Breast epithelium (tissue), 4 donors: ENCODE measurements at regions not wholly inside any gene's neighbourhood (a gene's known extent, or its start where the extent isn't known, plus 50 kb on each side); places are given as distances from the start of the nearest gene placed in this dataset.

Experiments used
- DNase-seq, 2 donors: peaks; one replicate each; pipeline ENCODE4 v3.0.0-alpha.2; 2019; ENCODE audit warnings: low spot score in 2 of 2
- H3K27ac ChIP-seq, 2 donors: fragments of 200-600 bp; sonication (generic) in 1 of 2; one replicate each; pipeline ENCODE4 v1.5.1; 2016 to 2019; ENCODE audit warnings: mild to moderate bottlenecking in 1 of 2
- H3K27me3 ChIP-seq, 2 donors: fragments of 200-600 bp; sonication (generic) in 1 of 2; one replicate each; pipeline versions ENCODE4 v1.5.1 to v1.6.0; 2017 to 2019; ENCODE audit warnings: control low read depth in 1 of 2, mild to moderate bottlenecking in 1 of 2
- H3K36me3 ChIP-seq: fragments of 200-600 bp; one replicate; pipeline ENCODE4 v1.5.1; 2019
- H3K4me1 ChIP-seq, 2 donors: fragments of 200-600 bp; sonication (generic); one replicate each; pipeline ENCODE4 v1.5.1; 2016 to 2019; ENCODE audit warnings: control low read depth in 1 of 2
- H3K4me3 ChIP-seq, 3 donors: fragments of 200-600 bp; sonication (generic); 1 replicate in 2 of 3; 2 replicates in 1 of 3; pipeline ENCODE4 v1.5.1; 2016 to 2019; ENCODE audit warnings: mild to moderate bottlenecking in 3 of 3, moderate library complexity in 2 of 3
- H3K9me3 ChIP-seq, 2 donors: fragments of 200-600 bp; sonication (generic) in 1 of 2; one replicate each; pipeline ENCODE4 v1.5.1; 2016 to 2019; ENCODE audit warnings: control low read depth in 1 of 2
- CTCF ChIP-seq, 3 donors: fragments of 450-650 bp; IDR thresholded peaks; one replicate each; pipeline ENCODE4 v1.5.1; 2016 to 2017; ENCODE audit warnings: antibody characterized with exemption in 3 of 3, mild to moderate bottlenecking in 3 of 3, moderate library complexity in 3 of 3
- POLR2A ChIP-seq: fragments of 450-650 bp; IDR thresholded peaks from one replicate; pipeline ENCODE4 v1.6.1; 2016; ENCODE audit warnings: antibody characterized with exemption, mild to moderate bottlenecking, moderate library complexity
- POLR2AphosphoS5 ChIP-seq, 3 donors: sonication (generic); formaldehyde crosslinking; IDR thresholded peaks; one replicate each; pipeline ENCODE4 v1.6.1; 2017; ENCODE audit warnings: antibody characterized with exemption in 3 of 3
- intact Hi-C: fragments of 100-400 bp; cut with DNase I; formaldehyde crosslinking; loops from one replicate; pipeline ENCODE4 v1.15.1; 2023; ENCODE audit warnings: low total_unique reads

GRCh38 chr12:58288190-58288589 lies 346.8 kb downstream of the ATP23 start:
- Histone ChIP-seq H3K27ac (no peak overlapping the region), H3K36me3 (no peaks in the 10 kb centered on the region), H3K4me1 (no peaks in the 10 kb centered on the region), H3K27me3 (no peaks in the 10 kb centered on the region), H3K9me3 (no peaks in the 10 kb centered on the region), H3K4me3 (no peak overlapping the region)
- intact Hi-C loops, result no loop called here
- peak in 1 of 2 donors; percentile 18 for DNase-seq
- no peak for TF ChIP-seq POLR2A
- no peak for TF ChIP-seq CTCF (IDR thresholded peaks at IDR 0.05)
- no peak for TF ChIP-seq POLR2AphosphoS5 (IDR thresholded peaks at IDR 0.05)

GRCh38 chr12:58291106-58291505 lies 349.7 kb downstream of the ATP23 start:
- no peaks in the 10 kb centered on the region for H3K27me3 ChIP-seq
- H3K4me1 ChIP-seq, result no peaks in the 10 kb centered on the region
- no peaks in the 10 kb centered on the region for H3K36me3 ChIP-seq
- no peak overlapping the region for H3K4me3 ChIP-seq
- intact Hi-C loops, result no loop called here
- H3K9me3 ChIP-seq, result no peaks in the 10 kb centered on the region
- no peak for TF ChIP-seq POLR2A
- TF ChIP-seq POLR2AphosphoS5 (IDR thresholded peaks at IDR 0.05), result no peak
- TF ChIP-seq CTCF (IDR thresholded peaks at IDR 0.05), result no peak
- H3K27ac ChIP-seq, result no peak overlapping the region
- no peak for DNase-seq

GRCh38 chr12:58293308-58293982 lies 352.1 kb downstream of the ATP23 start:
- no peaks in the 10 kb centered on the region for H3K27me3 ChIP-seq
- intact Hi-C loops, result no loop called here
- no peak overlapping the region for H3K27ac ChIP-seq
- no peak for DNase-seq
- no peaks in the 10 kb centered on the region for H3K36me3 ChIP-seq
- no peaks in the 10 kb centered on the region for H3K4me1 ChIP-seq
- no peak for TF ChIP-seq POLR2A
- TF ChIP-seq CTCF (IDR thresholded peaks at IDR 0.05), result no peak
- no peak for TF ChIP-seq POLR2AphosphoS5 (IDR thresholded peaks at IDR 0.05)
- H3K4me3 ChIP-seq, result no peak overlapping the region
- H3K9me3 ChIP-seq, result no peaks in the 10 kb centered on the region

- no peak overlapping the region for H3K4me3 ChIP-seq
- no peak for TF ChIP-seq POLR2A
- no peak for TF ChIP-seq CTCF (IDR thresholded peaks at IDR 0.05)
- no peak for TF ChIP-seq POLR2AphosphoS5 (IDR thresholded peaks at IDR 0.05)
- intact Hi-C loops, result no loop called here
- no peaks in the 10 kb centered on the region for H3K9me3 ChIP-seq
- H3K27me3 ChIP-seq, result no peaks in the 10 kb centered on the region
- no peaks in the 10 kb centered on the region for H3K36me3 ChIP-seq
- H3K27ac ChIP-seq, result no peak overlapping the region
- no peak for DNase-seq
- H3K4me1 ChIP-seq, result no peaks in the 10 kb centered on the region
These were observed 353.9 kb downstream of the ATP23 start for GRCh38 chr12:58295268-58295667.

GRCh38 chr12:58296863-58297262 lies 355.5 kb downstream of the ATP23 start:
- H3K4me3 ChIP-seq, result no peak overlapping the region
- DNase-seq, result no peak

More at GRCh38 chr12:58296863-58297262, 355.5 kb downstream of the ATP23 start:
- Histone ChIP-seq H3K9me3 (no peaks in the 10 kb centered on the region), H3K4me1 (no peaks in the 10 kb centered on the region), H3K27ac (no peak overlapping the region), H3K36me3 (no peaks in the 10 kb centered on the region), H3K27me3 (no peaks in the 10 kb centered on the region)
- TF ChIP-seq POLR2AphosphoS5 (IDR thresholded peaks at IDR 0.05) (no peak), CTCF (IDR thresholded peaks at IDR 0.05) (no peak), POLR2A (no peak)
- intact Hi-C loops, result no loop called here
